ENCODE measurements at regions not wholly inside any gene's neighbourhood (a gene's known extent, or its start where the extent isn't known, plus 50 kb on each side); places are given as distances from the start of the nearest gene placed in this dataset.

DNA sequence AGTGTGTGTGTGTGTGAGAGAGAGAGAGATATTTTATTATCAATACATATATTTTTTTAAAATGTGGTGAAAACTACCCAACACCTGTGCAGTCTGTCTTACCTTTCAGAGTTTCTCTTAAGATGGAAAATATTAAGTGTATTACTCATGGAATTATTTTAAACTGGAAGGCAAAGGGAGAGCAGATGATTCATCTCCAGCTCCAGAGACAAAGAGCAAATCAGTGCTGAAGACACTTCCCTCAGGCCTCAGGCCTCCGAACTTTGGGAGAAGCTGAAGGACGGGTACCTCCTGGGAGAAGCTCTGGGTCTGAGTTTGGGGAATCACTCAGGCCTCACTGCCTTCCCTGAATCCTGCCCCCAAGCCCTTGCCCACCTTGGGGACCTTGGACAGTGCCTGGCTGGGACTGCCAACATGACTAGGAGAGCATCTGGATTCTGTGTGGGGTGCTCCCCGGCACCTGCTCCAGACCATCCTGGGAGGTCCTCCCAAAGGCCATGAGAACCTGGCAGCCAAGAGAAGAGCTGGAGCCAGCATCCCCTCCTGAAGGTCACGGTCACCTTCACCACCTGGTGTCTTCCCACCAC, 170.4 kb upstream of the UBL3 start:
- Histone ChIP-seq H3K79me2 (ENCODE audit: insufficient read depth, low read length) (no peaks in the 10 kb centered on the region), H3K9ac (ENCODE audit: low read length) (no peak overlapping the region), H3K9me3 (ENCODE audit: insufficient read depth, low read depth, low read length) (no peaks in the 10 kb centered on the region), H3K4me1 (ENCODE audit: insufficient read depth, low read length) (peaks cover 16% of the 10 kb centered on the region), H4K20me1 (ENCODE audit: insufficient read depth, low read length) (no peaks in the 10 kb centered on the region), H3K36me3 (ENCODE audit: insufficient read depth, low read length) (no peaks in the 10 kb centered on the region), H3K4me3 (ENCODE audit: insufficient read depth, low read depth, low read length) (no peak overlapping the region), H3K4me2 (ENCODE audit: low read length) (peak overlapping the region; percentile 29), H2AFZ (ENCODE audit: low read depth, low read length) (peak overlapping the region; percentile 31), H3K27me3 (ENCODE audit: insufficient read depth, low read length) (no peaks in the 10 kb centered on the region), H3K27ac (ENCODE audit: low read depth, low read length) (no peak overlapping the region)
- Mint-ChIP-seq H3K36me3 (ENCODE audit: low read depth, unreplicated experiment) (no peaks in the 10 kb centered on the region), H3K4me1 (ENCODE audit: low read depth, unreplicated experiment) (peaks cover 22% of the 10 kb centered on the region), H3K27ac (ENCODE audit: unreplicated experiment) (no peak overlapping the region), H3K4me3 (ENCODE audit: unreplicated experiment) (no peak overlapping the region), H3K9me3 (ENCODE audit: unreplicated experiment) (no peaks in the 10 kb centered on the region), H3K27me3 (ENCODE audit: low read depth, unreplicated experiment) (no peaks in the 10 kb centered on the region)
- DNase-seq (ENCODE audit: low read depth), result peak; percentile 56
- TF ChIP-seq, protein P1, sequence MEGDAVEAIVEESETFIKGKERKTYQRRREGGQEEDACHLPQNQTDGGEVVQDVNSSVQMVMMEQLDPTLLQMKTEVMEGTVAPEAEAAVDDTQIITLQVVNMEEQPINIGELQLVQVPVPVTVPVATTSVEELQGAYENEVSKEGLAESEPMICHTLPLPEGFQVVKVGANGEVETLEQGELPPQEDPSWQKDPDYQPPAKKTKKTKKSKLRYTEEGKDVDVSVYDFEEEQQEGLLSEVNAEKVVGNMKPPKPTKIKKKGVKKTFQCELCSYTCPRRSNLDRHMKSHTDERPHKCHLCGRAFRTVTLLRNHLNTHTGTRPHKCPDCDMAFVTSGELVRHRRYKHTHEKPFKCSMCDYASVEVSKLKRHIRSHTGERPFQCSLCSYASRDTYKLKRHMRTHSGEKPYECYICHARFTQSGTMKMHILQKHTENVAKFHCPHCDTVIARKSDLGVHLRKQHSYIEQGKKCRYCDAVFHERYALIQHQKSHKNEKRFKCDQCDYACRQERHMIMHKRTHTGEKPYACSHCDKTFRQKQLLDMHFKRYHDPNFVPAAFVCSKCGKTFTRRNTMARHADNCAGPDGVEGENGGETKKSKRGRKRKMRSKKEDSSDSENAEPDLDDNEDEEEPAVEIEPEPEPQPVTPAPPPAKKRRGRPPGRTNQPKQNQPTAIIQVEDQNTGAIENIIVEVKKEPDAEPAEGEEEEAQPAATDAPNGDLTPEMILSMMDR (IDR thresholded peaks at IDR 0.05; ENCODE audit: insufficient read depth, low read depth, low read length), result no peak
- no peak for TF ChIP-seq EZH2 (IDR thresholded peaks at IDR 0.05; ENCODE audit: insufficient read depth, low read length)
- peak; percentile 9 for FAIRE-seq

DNA sequence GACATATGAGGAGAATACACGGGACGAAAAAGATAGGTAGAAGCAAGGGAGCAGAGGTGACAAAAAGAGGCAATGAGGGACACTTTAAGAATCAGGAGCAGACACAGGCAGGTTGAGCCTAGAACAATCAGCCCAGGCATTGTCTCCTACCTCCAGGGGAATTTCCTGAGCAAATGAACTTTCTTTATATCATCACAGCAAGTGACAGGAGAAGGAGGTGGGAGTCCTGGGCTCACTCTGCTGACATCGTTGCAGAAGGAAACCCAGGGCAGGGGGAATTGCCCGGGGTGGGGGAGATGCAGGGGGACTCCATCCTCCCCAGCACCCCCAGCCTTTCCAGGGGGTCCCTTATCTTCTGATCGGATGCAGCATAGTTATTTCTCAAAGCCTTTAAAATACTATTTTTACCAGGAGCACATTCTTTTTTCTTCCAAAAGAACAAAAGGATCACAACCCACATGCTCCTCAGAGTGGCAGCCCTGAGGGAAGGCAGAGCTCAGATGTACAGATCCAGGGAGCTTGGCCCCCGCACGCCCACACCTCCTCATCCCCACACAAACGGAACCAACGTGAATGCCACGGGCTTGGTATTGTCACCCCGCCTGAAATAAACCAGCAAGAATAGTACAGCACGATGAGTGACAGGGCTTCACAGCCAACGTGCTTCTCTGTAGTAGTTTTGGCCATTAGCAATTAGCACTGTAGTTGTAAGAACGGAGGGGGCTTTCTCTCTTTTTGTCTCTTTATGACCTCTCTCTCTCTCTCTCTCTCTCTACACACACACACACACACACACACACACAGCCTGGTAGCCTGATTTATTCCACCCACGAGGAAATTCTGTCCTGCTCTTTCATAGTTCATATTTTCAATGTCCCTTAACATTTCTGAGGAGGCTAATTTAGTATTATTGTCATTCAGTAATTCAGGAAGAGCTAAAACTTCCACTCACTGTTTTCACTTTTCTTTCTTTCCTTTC, 169.5 kb upstream of the UBL3 start:
- Mint-ChIP-seq H3K27ac (ENCODE audit: unreplicated experiment) (peak overlapping the region; percentile 3), H3K4me1 (ENCODE audit: low read depth, unreplicated experiment) (peaks cover 17% of the 10 kb centered on the region), H3K9me3 (ENCODE audit: unreplicated experiment) (no peaks in the 10 kb centered on the region), H3K36me3 (ENCODE audit: low read depth, unreplicated experiment) (no peaks in the 10 kb centered on the region), H3K27me3 (ENCODE audit: low read depth, unreplicated experiment) (no peaks in the 10 kb centered on the region), H3K4me3 (ENCODE audit: unreplicated experiment) (no peak overlapping the region)
- FAIRE-seq, result no peak
- Histone ChIP-seq H3K9ac (ENCODE audit: low read length) (no peak overlapping the region), H3K4me2 (ENCODE audit: low read length) (no peak overlapping the region), H3K36me3 (ENCODE audit: insufficient read depth, low read length) (no peaks in the 10 kb centered on the region), H3K4me1 (ENCODE audit: insufficient read depth, low read length) (peaks cover 14% of the 10 kb centered on the region), H4K20me1 (ENCODE audit: insufficient read depth, low read length) (no peaks in the 10 kb centered on the region), H3K79me2 (ENCODE audit: insufficient read depth, low read length) (no peaks in the 10 kb centered on the region), H3K9me3 (ENCODE audit: insufficient read depth, low read depth, low read length) (no peaks in the 10 kb centered on the region), H3K4me3 (ENCODE audit: insufficient read depth, low read depth, low read length) (no peak overlapping the region), H3K27ac (ENCODE audit: low read depth, low read length) (no peak overlapping the region), H2AFZ (ENCODE audit: low read depth, low read length) (peak overlapping the region; percentile 9), H3K27me3 (ENCODE audit: insufficient read depth, low read length) (no peaks in the 10 kb centered on the region)
- DNase-seq (ENCODE audit: low read depth), result no peak
- TF ChIP-seq EZH2 (IDR thresholded peaks at IDR 0.05; ENCODE audit: insufficient read depth, low read length), result no peak
- TF ChIP-seq, protein P1 (IDR thresholded peaks at IDR 0.05; ENCODE audit: insufficient read depth, low read depth, low read length), result no peak

Measured in astrocyte (in vitro differentiated cells and primary cell).